H9 (cell line): ENCODE measurements at regions not wholly inside any gene's neighbourhood (a gene's known extent, or its start where the extent isn't known, plus 50 kb on each side); places are given as distances from the start of the nearest gene placed in this dataset.

ENCODE experiments used
- DNase-seq: peaks from one replicate; pipeline ENCODE4 v3.0.0-alpha.2; 2017
- H2AFZ ChIP-seq: one replicate; pipeline ENCODE4 v1.6.1; 2013; ENCODE audit warnings: mild to moderate bottlenecking, low read length, control low read depth, moderate library complexity
- H2AK5ac ChIP-seq: 2 replicates; pipeline ENCODE4 v1.6.1; 2013; ENCODE audit warnings: low read length, control low read depth, mixed read lengths; ENCODE audit not compliant: insufficient read length
- H2BK120ac ChIP-seq: one replicate; pipeline ENCODE4 v1.6.1; 2013; ENCODE audit warnings: low read depth, mild to moderate bottlenecking, low read length, control low read depth, inconsistent platforms; ENCODE audit not compliant: poor library complexity, severe bottlenecking
- H2BK12ac ChIP-seq: 2 replicates; pipeline ENCODE4 v1.6.1; 2013; ENCODE audit warnings: low read length, control low read depth, mixed read lengths, low read depth; ENCODE audit not compliant: insufficient read length
- H2BK15ac ChIP-seq: 2 replicates; pipeline ENCODE4 v1.6.1; 2013; ENCODE audit warnings: low read depth, low read length, control low read depth
- H2BK20ac ChIP-seq: one replicate; pipeline ENCODE4 v1.6.1; 2013; ENCODE audit warnings: low read depth, mild to moderate bottlenecking, low read length, control low read depth, inconsistent platforms; ENCODE audit not compliant: poor library complexity, severe bottlenecking
- H2BK5ac ChIP-seq: 2 replicates; pipeline ENCODE4 v1.6.1; 2013; ENCODE audit warnings: low read length, control low read depth, mixed read lengths; ENCODE audit not compliant: insufficient read length
- H3K14ac ChIP-seq: 2 replicates; pipeline ENCODE4 v1.6.1; 2013; ENCODE audit warnings: low read length, control low read depth; ENCODE audit not compliant: insufficient read depth
- H3K18ac ChIP-seq: 2 replicates; pipeline ENCODE4 v1.6.1; 2013; ENCODE audit warnings: low read depth, mild to moderate bottlenecking, mixed read lengths, low read length, control low read depth; ENCODE audit not compliant: insufficient read length
- H3K23ac ChIP-seq: 2 replicates; pipeline ENCODE4 v1.6.1; 2013; ENCODE audit warnings: low read length, control low read depth, mixed read lengths, low read depth; ENCODE audit not compliant: insufficient read length
- H3K23me2 ChIP-seq: 2 replicates; pipeline ENCODE4 v1.6.1; 2013; ENCODE audit warnings: low read depth, mild to moderate bottlenecking, mixed read lengths, low read length, control low read depth; ENCODE audit not compliant: insufficient read length, poor library complexity, severe bottlenecking
- H3K27ac ChIP-seq: 2 replicates; pipeline ENCODE4 v1.5.1; 2013; ENCODE audit warnings: low read length, control low read depth, mixed read lengths, low read depth; ENCODE audit not compliant: insufficient read length
- H3K27me3 ChIP-seq: 2 replicates; pipeline ENCODE4 v1.6.1; 2013; ENCODE audit warnings: low read length, control low read depth, inconsistent platforms; ENCODE audit not compliant: insufficient read depth
- H3K4ac ChIP-seq: 2 replicates; pipeline ENCODE4 v1.6.1; 2013; ENCODE audit warnings: low read depth, mild to moderate bottlenecking, control low read depth, inconsistent platforms, low read length, moderate library complexity
- H3K4me1 ChIP-seq: 2 replicates; pipeline ENCODE4 v1.6.1; 2013; ENCODE audit warnings: low read length, control low read depth, inconsistent platforms; ENCODE audit not compliant: insufficient read depth
- H3K4me2 ChIP-seq: 2 replicates; pipeline ENCODE4 v1.6.1; 2013; ENCODE audit warnings: low read length, control low read depth, mixed read lengths; ENCODE audit not compliant: insufficient read length, insufficient read depth
- H3K56ac ChIP-seq: 2 replicates; pipeline ENCODE4 v1.6.1; 2013; ENCODE audit warnings: low read depth, mild to moderate bottlenecking, mixed read lengths, low read length, control low read depth; ENCODE audit not compliant: insufficient read length
- H3K79me1 ChIP-seq: 2 replicates; pipeline ENCODE4 v1.6.1; 2013; ENCODE audit warnings: low read depth, mild to moderate bottlenecking, moderate library complexity, low read length, control low read depth, inconsistent platforms; ENCODE audit not compliant: insufficient read depth, poor library complexity, severe bottlenecking
- H3K79me2 ChIP-seq: 2 replicates; pipeline ENCODE4 v1.6.1; 2013; ENCODE audit warnings: low read length, control low read depth, inconsistent platforms; ENCODE audit not compliant: insufficient read depth
- H3K9ac ChIP-seq: 2 replicates; pipeline ENCODE4 v1.6.1; 2013; ENCODE audit warnings: low read length, control low read depth, mixed read lengths; ENCODE audit not compliant: insufficient read length; ENCODE audit errors: extremely low read depth
- H3K9me3 ChIP-seq: one replicate; pipeline ENCODE4 v1.6.1; 2013; ENCODE audit warnings: low read depth, low read length, inconsistent platforms; ENCODE audit not compliant: control insufficient read depth
- H3T11ph ChIP-seq: one replicate; pipeline ENCODE4 v1.6.1; 2013; ENCODE audit warnings: mild to moderate bottlenecking, low read length, control low read depth, inconsistent platforms
- H4K20me1 ChIP-seq: one replicate; pipeline ENCODE4 v1.6.1; 2013; ENCODE audit not compliant: control insufficient read depth, insufficient read length, insufficient read depth
- H4K5ac ChIP-seq: 2 replicates; pipeline ENCODE4 v1.6.1; 2013; ENCODE audit warnings: low read depth, mild to moderate bottlenecking, mixed read lengths, low read length, control low read depth; ENCODE audit not compliant: insufficient read length
- H4K8ac ChIP-seq: replicated peaks from 2 replicates; pipeline ENCODE4 v1.6.1; 2013; ENCODE audit warnings: low read length, control low read depth, mixed read lengths, low read depth; ENCODE audit not compliant: insufficient read length
- H4K91ac ChIP-seq: 2 replicates; pipeline ENCODE4 v1.6.1; 2013; ENCODE audit warnings: low read depth, mild to moderate bottlenecking, moderate library complexity, mixed read lengths, low read length, control low read depth; ENCODE audit not compliant: insufficient read length
- H3K27ac Mint-ChIP-seq, 3 experiments: 2 replicates in 2 of 3; 3 replicates in 1 of 3; pipeline ENCODE4 v1.8.0; 2020 to 2021; ENCODE audit warnings: mixed read lengths in 3 of 3, mild to moderate bottlenecking in 1 of 3, moderate library complexity in 1 of 3
- H3K27me3 Mint-ChIP-seq: 2 replicates; pipeline ENCODE4 v1.8.0; 2021; ENCODE audit warnings: low read depth, mild to moderate bottlenecking, moderate library complexity, mixed read lengths
- H3K36me3 Mint-ChIP-seq, 3 experiments: 2 replicates in 2 of 3; 3 replicates in 1 of 3; pipeline ENCODE4 v1.8.0; 2020 to 2021; ENCODE audit warnings: low read depth in 3 of 3, mixed read lengths in 3 of 3; ENCODE audit not compliant: insufficient read depth in 1 of 3
- H3K4me1 Mint-ChIP-seq, 2 experiments: 2 replicates each; pipeline ENCODE4 v1.8.0; 2020; ENCODE audit warnings: mixed read lengths in 2 of 2
- H3K4me3 Mint-ChIP-seq, 2 experiments: 2 replicates in 1 of 2; 3 replicates in 1 of 2; pipeline ENCODE4 v1.8.0; 2020 to 2021; ENCODE audit warnings: mild to moderate bottlenecking in 2 of 2, mixed read lengths in 2 of 2, moderate library complexity in 1 of 2
- H3K9me3 Mint-ChIP-seq, 2 experiments: 2 replicates in 1 of 2; 3 replicates in 1 of 2; pipeline ENCODE4 v1.8.0; 2020; ENCODE audit warnings: mild to moderate bottlenecking in 2 of 2, mixed read lengths in 2 of 2, moderate library complexity in 1 of 2
- WGBS: extraction: QIAGEN DNeasy Blood & Tissue Kit; methylation state at CpG from one replicate; pipeline ENCODE4 v1.1.7; 2013; ENCODE audit warnings: missing lambda C conversion rate, low lambda C conversion rate, mixed read lengths; ENCODE audit not compliant: insufficient read length; ENCODE audit errors: extremely low coverage; 5-methylcytosine and 5-hydroxymethylcytosine counted together
- TF ChIP-seq, protein P1 (sequence below): fragments of 200-600 bp; sonication (generic); conservative IDR thresholded peaks from 3 replicates; pipeline ENCODE4 v1.8.0; 2021; ENCODE audit warnings: antibody characterized with exemption, mild to moderate bottlenecking

- Histone ChIP-seq H3K18ac (no peak overlapping the region), H4K20me1 (peaks cover 2% of the 10 kb centered on the region), H2BK120ac (no peak overlapping the region), H4K5ac (no peak overlapping the region), H3K9ac (no peak overlapping the region), H3K23ac (no peak overlapping the region), H3K4ac (no peak overlapping the region), H2BK15ac (no peak overlapping the region), H2BK5ac (no peak overlapping the region), H4K8ac (no peak overlapping the region), H2BK20ac (no peak overlapping the region), H3K79me1 (no peaks in the 10 kb centered on the region), H3K4me1 (no peaks in the 10 kb centered on the region), H3K23me2 (no peaks in the 10 kb centered on the region), H3K56ac (no peak overlapping the region), H3K27me3 (no peaks in the 10 kb centered on the region), H3K27ac (no peak overlapping the region), H3K14ac (no peak overlapping the region), H4K91ac (no peak overlapping the region), H3K4me2 (no peak overlapping the region), H3K79me2 (no peaks in the 10 kb centered on the region), H3T11ph (no peak overlapping the region), H2BK12ac (no peak overlapping the region), H3K9me3 (no peaks in the 10 kb centered on the region), H2AFZ (no peak overlapping the region), H2AK5ac (no peak overlapping the region)
- Mint-ChIP-seq H3K4me1 (peaks cover 0 to 3% of the 10 kb centered on the region in 2 experiments; a peak in 2 of 4 replicates), H3K4me3 (no peak overlapping the region), H3K27ac (no peak overlapping the region), H3K9me3 (no peaks in the 10 kb centered on the region), H3K36me3 (no peaks in the 10 kb centered on the region), H3K27me3 (no peaks in the 10 kb centered on the region)
- no CpG with 5 or more reads among the region's 2 CpGs for WGBS
- DNase-seq: no peak
- TF ChIP-seq, protein P1, sequence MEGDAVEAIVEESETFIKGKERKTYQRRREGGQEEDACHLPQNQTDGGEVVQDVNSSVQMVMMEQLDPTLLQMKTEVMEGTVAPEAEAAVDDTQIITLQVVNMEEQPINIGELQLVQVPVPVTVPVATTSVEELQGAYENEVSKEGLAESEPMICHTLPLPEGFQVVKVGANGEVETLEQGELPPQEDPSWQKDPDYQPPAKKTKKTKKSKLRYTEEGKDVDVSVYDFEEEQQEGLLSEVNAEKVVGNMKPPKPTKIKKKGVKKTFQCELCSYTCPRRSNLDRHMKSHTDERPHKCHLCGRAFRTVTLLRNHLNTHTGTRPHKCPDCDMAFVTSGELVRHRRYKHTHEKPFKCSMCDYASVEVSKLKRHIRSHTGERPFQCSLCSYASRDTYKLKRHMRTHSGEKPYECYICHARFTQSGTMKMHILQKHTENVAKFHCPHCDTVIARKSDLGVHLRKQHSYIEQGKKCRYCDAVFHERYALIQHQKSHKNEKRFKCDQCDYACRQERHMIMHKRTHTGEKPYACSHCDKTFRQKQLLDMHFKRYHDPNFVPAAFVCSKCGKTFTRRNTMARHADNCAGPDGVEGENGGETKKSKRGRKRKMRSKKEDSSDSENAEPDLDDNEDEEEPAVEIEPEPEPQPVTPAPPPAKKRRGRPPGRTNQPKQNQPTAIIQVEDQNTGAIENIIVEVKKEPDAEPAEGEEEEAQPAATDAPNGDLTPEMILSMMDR: no peak
These were observed 100.5 kb downstream of the SPTSSA start for GRCh38 chr14:34361504-34362011.
